ENCODE measurements at regions not wholly inside any gene's neighbourhood (a gene's known extent, or its start where the extent isn't known, plus 50 kb on each side); places are given as distances from the start of the nearest gene placed in this dataset.
A peak's percentile ranks its signal among the peaks of the same experiment; 100 is the strongest.
"Not testable (repeated sequence)": the region's sequence is repeated elsewhere in the genome, so short reads cannot be mapped to it uniquely, and the experiment has no call there.

GRCh38 chr12:63382930-63383329 lies 231.9 kb upstream of the AVPR1A start:
- H3K9ac ChIP-seq (ENCODE audit: low read depth, low read length) = no peak overlapping the region
- no peak overlapping the region for H3K27ac ChIP-seq (ENCODE audit: low read depth, low read length)
- H3K4me3 ChIP-seq (ENCODE audit: low read depth, low read length) = no peak overlapping the region
- H3K4me1 ChIP-seq (ENCODE audit: control insufficient read depth, insufficient read depth, low read length) = no peaks in the 10 kb centered on the region; the same call in 1 of the 2 replicates
- no peaks in the 10 kb centered on the region for H3K9me3 ChIP-seq (ENCODE audit: control insufficient read depth, insufficient read depth, low read length)
- H3K36me3 ChIP-seq (ENCODE audit: control insufficient read depth, insufficient read depth, low read length) = no peaks in the 10 kb centered on the region
- H3K27me3 ChIP-seq (ENCODE audit: control insufficient read depth, insufficient read depth, low read length) = no peaks in the 10 kb centered on the region

- peaks cover 12% of the 10 kb centered on the region; the same call in 1 of the 2 replicates for H3K4me1 ChIP-seq (ENCODE audit: control insufficient read depth, insufficient read depth, low read length)
- H3K27me3 ChIP-seq (ENCODE audit: control insufficient read depth, insufficient read depth, low read length) = no peaks in the 10 kb centered on the region
- no peaks in the 10 kb centered on the region for H3K36me3 ChIP-seq (ENCODE audit: control insufficient read depth, insufficient read depth, low read length)
- H3K27ac ChIP-seq (ENCODE audit: low read depth, low read length) = no peak overlapping the region
- no peak overlapping the region for H3K4me3 ChIP-seq (ENCODE audit: low read depth, low read length)
- no peaks in the 10 kb centered on the region for H3K9me3 ChIP-seq (ENCODE audit: control insufficient read depth, insufficient read depth, low read length)
- no peak overlapping the region for H3K9ac ChIP-seq (ENCODE audit: low read depth, low read length)
Observed at GRCh38 chr12:63362791-63363190, 211.8 kb upstream of the AVPR1A start.

GRCh38 chr12:63362166-63362565 lies 211.2 kb upstream of the AVPR1A start:
- no peak overlapping the region for H3K4me3 ChIP-seq (ENCODE audit: low read depth, low read length)
- no peak overlapping the region for H3K27ac ChIP-seq (ENCODE audit: low read depth, low read length)
- no peak overlapping the region for H3K9ac ChIP-seq (ENCODE audit: low read depth, low read length)
- H3K9me3 ChIP-seq (ENCODE audit: control insufficient read depth, insufficient read depth, low read length) = no peaks in the 10 kb centered on the region
- peaks cover 12% of the 10 kb centered on the region; the same call in 1 of the 2 replicates for H3K4me1 ChIP-seq (ENCODE audit: control insufficient read depth, insufficient read depth, low read length)
- no peaks in the 10 kb centered on the region for H3K27me3 ChIP-seq (ENCODE audit: control insufficient read depth, insufficient read depth, low read length)
- no peaks in the 10 kb centered on the region for H3K36me3 ChIP-seq (ENCODE audit: control insufficient read depth, insufficient read depth, low read length)

- Histone ChIP-seq H3K4me1 (ENCODE audit: control insufficient read depth, insufficient read depth, low read length) (peaks cover under 1% of the 10 kb centered on the region; the same call in 1 of the 2 replicates), H3K9me3 (ENCODE audit: control insufficient read depth, insufficient read depth, low read length) (no peaks in the 10 kb centered on the region), H3K9ac (ENCODE audit: low read depth, low read length) (no peak overlapping the region), H3K36me3 (ENCODE audit: control insufficient read depth, insufficient read depth, low read length) (no peaks in the 10 kb centered on the region), H3K4me3 (ENCODE audit: low read depth, low read length) (no peak overlapping the region), H3K27me3 (ENCODE audit: control insufficient read depth, insufficient read depth, low read length) (no peaks in the 10 kb centered on the region), H3K27ac (ENCODE audit: low read depth, low read length) (no peak overlapping the region)
Observed at GRCh38 chr12:63354969-63355368, 204.0 kb upstream of the AVPR1A start.

- Histone ChIP-seq H3K27me3 (ENCODE audit: control insufficient read depth, insufficient read depth, low read length) (no peaks in the 10 kb centered on the region), H3K27ac (ENCODE audit: low read depth, low read length) (no peak overlapping the region), H3K4me1 (ENCODE audit: control insufficient read depth, insufficient read depth, low read length) (no peaks in the 10 kb centered on the region), H3K9ac (ENCODE audit: low read depth, low read length) (no peak overlapping the region), H3K36me3 (ENCODE audit: control insufficient read depth, insufficient read depth, low read length) (no peaks in the 10 kb centered on the region), H3K9me3 (ENCODE audit: control insufficient read depth, insufficient read depth, low read length) (no peaks in the 10 kb centered on the region), H3K4me3 (ENCODE audit: low read depth, low read length) (no peak overlapping the region)
Observed at GRCh38 chr12:63353559-63353958, 202.6 kb upstream of the AVPR1A start.

GRCh38 chr12:63351370-63351769 lies 200.4 kb upstream of the AVPR1A start:
- no peak overlapping the region for H3K4me3 ChIP-seq (ENCODE audit: low read depth, low read length)
- no peak overlapping the region for H3K9ac ChIP-seq (ENCODE audit: low read depth, low read length)
- no peak overlapping the region for H3K27ac ChIP-seq (ENCODE audit: low read depth, low read length)
- H3K36me3 ChIP-seq (ENCODE audit: control insufficient read depth, insufficient read depth, low read length) = no peaks in the 10 kb centered on the region
- H3K4me1 ChIP-seq (ENCODE audit: control insufficient read depth, insufficient read depth, low read length) = no peaks in the 10 kb centered on the region
- H3K27me3 ChIP-seq (ENCODE audit: control insufficient read depth, insufficient read depth, low read length) = no peaks in the 10 kb centered on the region
- no peaks in the 10 kb centered on the region for H3K9me3 ChIP-seq (ENCODE audit: control insufficient read depth, insufficient read depth, low read length)

- Histone ChIP-seq H3K27me3 (ENCODE audit: control insufficient read depth, insufficient read depth, low read length) (no peaks in the 10 kb centered on the region), H3K9ac (ENCODE audit: low read depth, low read length) (no peak overlapping the region), H3K27ac (ENCODE audit: low read depth, low read length) (no peak overlapping the region), H3K9me3 (ENCODE audit: control insufficient read depth, insufficient read depth, low read length) (no peaks in the 10 kb centered on the region), H3K4me3 (ENCODE audit: low read depth, low read length) (no peak overlapping the region), H3K36me3 (ENCODE audit: control insufficient read depth, insufficient read depth, low read length) (no peaks in the 10 kb centered on the region), H3K4me1 (ENCODE audit: control insufficient read depth, insufficient read depth, low read length) (no peaks in the 10 kb centered on the region)
Observed at GRCh38 chr12:63348556-63348955, 197.6 kb upstream of the AVPR1A start.

GRCh38 chr12:63337158-63337557 lies 186.2 kb upstream of the AVPR1A start:
- H3K9ac ChIP-seq (ENCODE audit: low read depth, low read length); H3K4me1 ChIP-seq (ENCODE audit: control insufficient read depth, insufficient read depth, low read length); H3K27me3 ChIP-seq (ENCODE audit: control insufficient read depth, insufficient read depth, low read length); H3K36me3 ChIP-seq (ENCODE audit: control insufficient read depth, insufficient read depth, low read length); H3K4me3 ChIP-seq (ENCODE audit: low read depth, low read length); H3K9me3 ChIP-seq (ENCODE audit: control insufficient read depth, insufficient read depth, low read length): not testable (repeated sequence)
- H3K27ac ChIP-seq (ENCODE audit: low read depth, low read length) = peak overlapping the region; percentile 55

- Histone ChIP-seq H3K27me3 (ENCODE audit: control insufficient read depth, insufficient read depth, low read length) (no peaks in the 10 kb centered on the region), H3K4me1 (ENCODE audit: control insufficient read depth, insufficient read depth, low read length) (no peaks in the 10 kb centered on the region), H3K36me3 (ENCODE audit: control insufficient read depth, insufficient read depth, low read length) (no peaks in the 10 kb centered on the region), H3K27ac (ENCODE audit: low read depth, low read length) (no peak overlapping the region), H3K9ac (ENCODE audit: low read depth, low read length) (no peak overlapping the region), H3K4me3 (ENCODE audit: low read depth, low read length) (no peak overlapping the region), H3K9me3 (ENCODE audit: control insufficient read depth, insufficient read depth, low read length) (no peaks in the 10 kb centered on the region)
Observed at GRCh38 chr12:63326260-63326659, 175.3 kb upstream of the AVPR1A start.

GRCh38 chr12:63325757-63326156 lies 174.8 kb upstream of the AVPR1A start:
- Histone ChIP-seq H3K9me3 (ENCODE audit: control insufficient read depth, insufficient read depth, low read length) (no peaks in the 10 kb centered on the region), H3K9ac (ENCODE audit: low read depth, low read length) (no peak overlapping the region), H3K4me1 (ENCODE audit: control insufficient read depth, insufficient read depth, low read length) (no peaks in the 10 kb centered on the region), H3K27me3 (ENCODE audit: control insufficient read depth, insufficient read depth, low read length) (no peaks in the 10 kb centered on the region), H3K36me3 (ENCODE audit: control insufficient read depth, insufficient read depth, low read length) (no peaks in the 10 kb centered on the region), H3K4me3 (ENCODE audit: low read depth, low read length) (no peak overlapping the region), H3K27ac (ENCODE audit: low read depth, low read length) (no peak overlapping the region)

- H3K9ac ChIP-seq (ENCODE audit: low read depth, low read length) = no peak overlapping the region
- H3K36me3 ChIP-seq (ENCODE audit: control insufficient read depth, insufficient read depth, low read length) = no peaks in the 10 kb centered on the region
- no peak overlapping the region for H3K27ac ChIP-seq (ENCODE audit: low read depth, low read length)
- H3K27me3 ChIP-seq (ENCODE audit: control insufficient read depth, insufficient read depth, low read length) = no peaks in the 10 kb centered on the region
- H3K4me3 ChIP-seq (ENCODE audit: low read depth, low read length) = no peak overlapping the region
- no peaks in the 10 kb centered on the region for H3K4me1 ChIP-seq (ENCODE audit: control insufficient read depth, insufficient read depth, low read length)
- no peaks in the 10 kb centered on the region for H3K9me3 ChIP-seq (ENCODE audit: control insufficient read depth, insufficient read depth, low read length)
Observed at GRCh38 chr12:63323942-63324341, 172.9 kb upstream of the AVPR1A start.

- Histone ChIP-seq H3K27me3 (ENCODE audit: control insufficient read depth, insufficient read depth, low read length) (no peaks in the 10 kb centered on the region), H3K9ac (ENCODE audit: low read depth, low read length) (no peak overlapping the region), H3K9me3 (ENCODE audit: control insufficient read depth, insufficient read depth, low read length) (no peaks in the 10 kb centered on the region), H3K4me3 (ENCODE audit: low read depth, low read length) (no peak overlapping the region), H3K36me3 (ENCODE audit: control insufficient read depth, insufficient read depth, low read length) (no peaks in the 10 kb centered on the region), H3K4me1 (ENCODE audit: control insufficient read depth, insufficient read depth, low read length) (no peaks in the 10 kb centered on the region), H3K27ac (ENCODE audit: low read depth, low read length) (no peak overlapping the region)
Observed at GRCh38 chr12:63321373-63321772, 170.4 kb upstream of the AVPR1A start.
